ENCODE measurements at regions not wholly inside any gene's neighbourhood (a gene's known extent, or its start where the extent isn't known, plus 50 kb on each side); places are given as distances from the start of the nearest gene placed in this dataset.

DNA sequence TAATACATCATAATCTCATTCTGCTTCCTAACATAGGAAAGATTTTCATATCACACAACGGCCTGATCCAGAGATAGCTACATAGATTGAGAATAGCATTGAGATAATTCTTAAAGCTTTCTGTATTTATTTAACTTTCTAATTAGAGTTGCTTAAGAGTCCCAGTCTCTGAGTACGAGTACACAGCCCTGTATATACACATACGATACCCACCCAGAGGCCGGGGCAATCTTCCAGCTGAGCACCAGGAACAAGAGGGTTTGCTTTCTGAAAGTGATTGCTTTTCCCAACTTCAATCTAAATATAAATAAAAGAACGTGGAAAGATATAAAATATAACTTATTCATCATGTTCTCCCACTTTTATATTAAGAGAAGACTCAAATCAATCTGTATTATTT, 313.8 kb downstream of the COL12A1 start:
- Histone ChIP-seq H4K20me1 (ENCODE audit: control insufficient read depth, insufficient read depth, low read length, poor library complexity, severe bottlenecking) (no peaks in the 10 kb centered on the region), H3K4me2 (replicated peaks; ENCODE audit: low read depth, low read length, poor library complexity, severe bottlenecking) (no peak overlapping the region), H3K9ac (ENCODE audit: low read length) (no peak overlapping the region), H3K4me3 (ENCODE audit: control extremely low read depth in 1 of 5, extremely low read depth in 1 of 5, insufficient read depth in 1 of 5, low read depth in 2 of 5, low read length in 4 of 5) (no peak overlapping the region), H3K9me3 (ENCODE audit: control extremely low read depth in 1 of 3, control insufficient read depth in 2 of 3, insufficient read depth in 1 of 3, low read length in 2 of 3) (peaks cover 0 to 4% (median 0%) of the 10 kb centered on the region in 3 donors), H3K36me3 (replicated peaks in 1 of 2; ENCODE audit: control extremely low read depth in 1 of 2, control insufficient read depth in 1 of 2, extremely low read depth in 1 of 2, insufficient read depth in 2 of 2, low read length in 1 of 2) (no peaks in the 10 kb centered on the region), H2AFZ (ENCODE audit: insufficient read depth, low read depth, low read length, poor library complexity, severe bottlenecking) (no peak overlapping the region), H3K27ac (ENCODE audit: low read length in 2 of 2) (no peak overlapping the region), H3K4me1 (ENCODE audit: control insufficient read depth in 2 of 2, insufficient read depth in 2 of 2, low read length in 2 of 2) (no peaks in the 10 kb centered on the region), H3K79me2 (ENCODE audit: control insufficient read depth, insufficient read depth, low read length) (no peaks in the 10 kb centered on the region), H3K27me3 (replicated peaks in 1 of 4; ENCODE audit: control extremely low read depth in 1 of 4, control insufficient read depth in 3 of 4, insufficient read depth in 4 of 4, low read length in 3 of 4) (no peaks in the 10 kb centered on the region)
- DNase-seq (no peak), ATAC-seq (ENCODE audit: low read depth) (no peak)
- Mint-ChIP-seq H3K9me3 (ENCODE audit: insufficient read depth) (no peaks in the 10 kb centered on the region), H3K27ac (no peak overlapping the region), H3K4me3 (no peak overlapping the region), H3K27me3 (no peaks in the 10 kb centered on the region), H3K4me1 (no peaks in the 10 kb centered on the region)
- WGBS (ENCODE audit: insufficient coverage), result no CpG with 5 or more reads among the region's 5 CpGs
- intact Hi-C loops (cut with micrococcal nuclease), result no loop called here
- ChIA-PET POLR2A (no interaction called here), CTCF (no interaction called here)
- TF ChIP-seq, protein P1, sequence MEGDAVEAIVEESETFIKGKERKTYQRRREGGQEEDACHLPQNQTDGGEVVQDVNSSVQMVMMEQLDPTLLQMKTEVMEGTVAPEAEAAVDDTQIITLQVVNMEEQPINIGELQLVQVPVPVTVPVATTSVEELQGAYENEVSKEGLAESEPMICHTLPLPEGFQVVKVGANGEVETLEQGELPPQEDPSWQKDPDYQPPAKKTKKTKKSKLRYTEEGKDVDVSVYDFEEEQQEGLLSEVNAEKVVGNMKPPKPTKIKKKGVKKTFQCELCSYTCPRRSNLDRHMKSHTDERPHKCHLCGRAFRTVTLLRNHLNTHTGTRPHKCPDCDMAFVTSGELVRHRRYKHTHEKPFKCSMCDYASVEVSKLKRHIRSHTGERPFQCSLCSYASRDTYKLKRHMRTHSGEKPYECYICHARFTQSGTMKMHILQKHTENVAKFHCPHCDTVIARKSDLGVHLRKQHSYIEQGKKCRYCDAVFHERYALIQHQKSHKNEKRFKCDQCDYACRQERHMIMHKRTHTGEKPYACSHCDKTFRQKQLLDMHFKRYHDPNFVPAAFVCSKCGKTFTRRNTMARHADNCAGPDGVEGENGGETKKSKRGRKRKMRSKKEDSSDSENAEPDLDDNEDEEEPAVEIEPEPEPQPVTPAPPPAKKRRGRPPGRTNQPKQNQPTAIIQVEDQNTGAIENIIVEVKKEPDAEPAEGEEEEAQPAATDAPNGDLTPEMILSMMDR (IDR thresholded peaks at IDR 0.05), result no peak

- Histone ChIP-seq H4K20me1 (ENCODE audit: control insufficient read depth, insufficient read depth, low read length, poor library complexity, severe bottlenecking) (no peaks in the 10 kb centered on the region), H3K9ac (ENCODE audit: low read length) (no peak overlapping the region), H3K36me3 (replicated peaks in 1 of 2; ENCODE audit: control extremely low read depth in 1 of 2, control insufficient read depth in 1 of 2, extremely low read depth in 1 of 2, insufficient read depth in 2 of 2, low read length in 1 of 2) (no peaks in the 10 kb centered on the region), H3K4me1 (ENCODE audit: control insufficient read depth in 2 of 2, insufficient read depth in 2 of 2, low read length in 2 of 2) (no peaks in the 10 kb centered on the region), H3K79me2 (ENCODE audit: control insufficient read depth, insufficient read depth, low read length) (no peaks in the 10 kb centered on the region), H2AFZ (ENCODE audit: insufficient read depth, low read depth, low read length, poor library complexity, severe bottlenecking) (no peak overlapping the region), H3K4me3 (ENCODE audit: control extremely low read depth in 1 of 5, extremely low read depth in 1 of 5, insufficient read depth in 1 of 5, low read depth in 2 of 5, low read length in 4 of 5) (no peak overlapping the region), H3K27ac (ENCODE audit: low read length in 2 of 2) (no peak overlapping the region), H3K4me2 (replicated peaks; ENCODE audit: low read depth, low read length, poor library complexity, severe bottlenecking) (no peak overlapping the region), H3K9me3 (ENCODE audit: control extremely low read depth in 1 of 3, control insufficient read depth in 2 of 3, insufficient read depth in 1 of 3, low read length in 2 of 3) (peaks cover 0 to 4% (median 0%) of the 10 kb centered on the region in 3 donors), H3K27me3 (replicated peaks in 1 of 4; ENCODE audit: control extremely low read depth in 1 of 4, control insufficient read depth in 3 of 4, insufficient read depth in 4 of 4, low read length in 3 of 4) (no peaks in the 10 kb centered on the region)
- ATAC-seq (ENCODE audit: low read depth) (no peak), DNase-seq (no peak)
- H3K27me3 Mint-ChIP-seq, result no peaks in the 10 kb centered on the region
- WGBS (ENCODE audit: insufficient coverage), result 100% methylated on average over 1 of the region's 4 CpGs
- POLR2A ChIA-PET, result no interaction called here
- no peak overlapping the region for H3K4me3 Mint-ChIP-seq
- no peaks in the 10 kb centered on the region for H3K9me3 Mint-ChIP-seq (ENCODE audit: insufficient read depth)
- CTCF ChIA-PET, result no interaction called here
- intact Hi-C loops (cut with micrococcal nuclease), result no loop called here
- H3K27ac Mint-ChIP-seq, result no peak overlapping the region
- no peak for TF ChIP-seq EZH2 (IDR thresholded peaks at IDR 0.05; ENCODE audit: borderline replicate concordance, insufficient read depth, low read depth, low read length, poor library complexity, severe bottlenecking)
- TF ChIP-seq, protein P1 (IDR thresholded peaks at IDR 0.05), result no peak
- H3K4me1 Mint-ChIP-seq, result no peaks in the 10 kb centered on the region
These were observed 314.5 kb downstream of the COL12A1 start for GRCh38 chr6:74891349-74891831.
